ENCODE measurements at regions not wholly inside any gene's neighbourhood (a gene's known extent, or its start where the extent isn't known, plus 50 kb on each side); places are given as distances from the start of the nearest gene placed in this dataset.
A peak's percentile ranks its signal among the peaks of the same experiment; 100 is the strongest.

- peak overlapping the region; percentile 14; the same call in 1 of the 2 replicates for H3K4me3 ChIP-seq (ENCODE audit: low read depth, low read length)
- no peak for TF ChIP-seq CTCF (IDR thresholded peaks at IDR 0.05; ENCODE audit: low read depth, low read length)
Measured at GRCh38 chr3:117700573-117701360, 991.2 kb downstream of the TUSC7 start.

GRCh38 chr3:117705011-117705410 lies 995.4 kb downstream of the TUSC7 start:
- no peak for TF ChIP-seq CTCF (IDR thresholded peaks at IDR 0.05; ENCODE audit: low read depth, low read length)

GRCh38 chr3:117706037-117706436 lies 996.5 kb downstream of the TUSC7 start:
- TF ChIP-seq CTCF (IDR thresholded peaks at IDR 0.05; ENCODE audit: low read depth, low read length), result no peak

More at GRCh38 chr3:117705011-117705410, 995.4 kb downstream of the TUSC7 start:
- no peak overlapping the region for H3K4me3 ChIP-seq (ENCODE audit: low read depth, low read length)

GRCh38 chr3:117706756-117707155 lies 997.2 kb downstream of the TUSC7 start:
- no peak overlapping the region for H3K4me3 ChIP-seq (ENCODE audit: low read depth, low read length)
- no peak for TF ChIP-seq CTCF (IDR thresholded peaks at IDR 0.05; ENCODE audit: low read depth, low read length)

More at GRCh38 chr3:117706037-117706436, 996.5 kb downstream of the TUSC7 start:
- H3K4me3 ChIP-seq (ENCODE audit: low read depth, low read length), result 0 out of 2 replicates have a peak overlapping the region, but pooled peaks have one; percentile 3

- no peak for TF ChIP-seq CTCF (IDR thresholded peaks at IDR 0.05; ENCODE audit: low read depth, low read length)
- H3K4me3 ChIP-seq (ENCODE audit: low read depth, low read length), result no peak overlapping the region
Measured at GRCh38 chr3:117708601-117709000, 999.0 kb downstream of the TUSC7 start.

- no peak overlapping the region for H3K4me3 ChIP-seq (ENCODE audit: low read depth, low read length)
- TF ChIP-seq CTCF (IDR thresholded peaks at IDR 0.05; ENCODE audit: low read depth, low read length), result no peak
Measured at GRCh38 chr3:117709108-117709507, 999.5 kb downstream of the TUSC7 start.

GRCh38 chr3:117710501-117710900 lies 1000.9 kb downstream of the TUSC7 start:
- H3K4me3 ChIP-seq (ENCODE audit: low read depth, low read length), result no peak overlapping the region
- TF ChIP-seq CTCF (IDR thresholded peaks at IDR 0.05; ENCODE audit: low read depth, low read length), result no peak

Data from WI38 (cell line).